ENCODE measurements at regions not wholly inside any gene's neighbourhood (a gene's known extent, or its start where the extent isn't known, plus 50 kb on each side); places are given as distances from the start of the nearest gene placed in this dataset.

- Histone ChIP-seq H3K4me1 (ENCODE audit: control insufficient read depth in 1 of 2, low read depth in 2 of 2) (peaks cover 7 to 25% of the 10 kb centered on the region in 2 donors), H3K27ac (no peak overlapping the region), H3K4me3 (no peak overlapping the region), H3K36me3 (no peaks in the 10 kb centered on the region), H3K27me3 (replicated peaks; ENCODE audit: insufficient read depth) (no peaks in the 10 kb centered on the region), H3K9me3 (no peaks in the 10 kb centered on the region)
- no peak for TF ChIP-seq CTCF (IDR thresholded peaks at IDR 0.05)
- DNase-seq (ENCODE audit: low spot score) (no peak), ATAC-seq (ENCODE audit: insufficient number of reproducible peaks, low FRiP score, low read depth) (no peak)
Observed at GRCh38 chr5:67673618-67674017, 477.0 kb upstream of the CD180 start.

- peaks cover 7 to 25% of the 10 kb centered on the region in 2 donors for H3K4me1 ChIP-seq (ENCODE audit: control insufficient read depth in 1 of 2, low read depth in 2 of 2)
- H3K4me3 ChIP-seq: no peak overlapping the region
- ATAC-seq (ENCODE audit: insufficient number of reproducible peaks, low FRiP score, low read depth): no peak
- H3K36me3 ChIP-seq: no peaks in the 10 kb centered on the region
- DNase-seq (ENCODE audit: low spot score): no peak
- no peak overlapping the region for H3K27ac ChIP-seq
- H3K27me3 ChIP-seq (replicated peaks; ENCODE audit: insufficient read depth): no peaks in the 10 kb centered on the region
- no peak for TF ChIP-seq CTCF (IDR thresholded peaks at IDR 0.05)
- H3K9me3 ChIP-seq: no peaks in the 10 kb centered on the region
Observed at GRCh38 chr5:67673180-67673579, 476.6 kb upstream of the CD180 start.

GRCh38 chr5:67672636-67673035 lies 476.0 kb upstream of the CD180 start:
- no peak for TF ChIP-seq CTCF (IDR thresholded peaks at IDR 0.05)
- Histone ChIP-seq H3K4me1 (ENCODE audit: control insufficient read depth in 1 of 2, low read depth in 2 of 2) (peaks cover 7 to 25% of the 10 kb centered on the region in 2 donors), H3K9me3 (no peaks in the 10 kb centered on the region), H3K27me3 (replicated peaks; ENCODE audit: insufficient read depth) (no peaks in the 10 kb centered on the region), H3K36me3 (no peaks in the 10 kb centered on the region), H3K27ac (no peak overlapping the region), H3K4me3 (no peak overlapping the region)
- ATAC-seq (ENCODE audit: insufficient number of reproducible peaks, low FRiP score, low read depth): no peak
- no peak for DNase-seq (ENCODE audit: low spot score)

GRCh38 chr5:67669916-67670315 lies 473.3 kb upstream of the CD180 start:
- TF ChIP-seq CTCF (IDR thresholded peaks at IDR 0.05): no peak
- H3K27me3 ChIP-seq (replicated peaks; ENCODE audit: insufficient read depth): no peaks in the 10 kb centered on the region
- ATAC-seq (ENCODE audit: insufficient number of reproducible peaks, low FRiP score, low read depth): no peak
- no peak for DNase-seq (ENCODE audit: low spot score)
- peaks cover 5% of the 10 kb centered on the region for H3K9me3 ChIP-seq
- no peak overlapping the region for H3K4me3 ChIP-seq
- no peak overlapping the region for H3K27ac ChIP-seq
- H3K4me1 ChIP-seq (ENCODE audit: control insufficient read depth in 1 of 2, low read depth in 2 of 2): peaks cover 7 to 25% of the 10 kb centered on the region in 2 donors
- no peaks in the 10 kb centered on the region for H3K36me3 ChIP-seq

GRCh38 chr5:67660149-67660548 lies 463.6 kb upstream of the CD180 start:
- no peak for TF ChIP-seq CTCF (IDR thresholded peaks at IDR 0.05)
- ATAC-seq (ENCODE audit: insufficient number of reproducible peaks, low FRiP score, low read depth) (no peak), DNase-seq (ENCODE audit: low spot score) (no peak)
- no peak overlapping the region for H3K27ac ChIP-seq
- H3K4me3 ChIP-seq: no peak overlapping the region
- no peaks in the 10 kb centered on the region for H3K9me3 ChIP-seq
- no peaks in the 10 kb centered on the region for H3K27me3 ChIP-seq (replicated peaks; ENCODE audit: insufficient read depth)
- H3K36me3 ChIP-seq: no peaks in the 10 kb centered on the region
- no peaks in the 10 kb centered on the region for H3K4me1 ChIP-seq (ENCODE audit: control insufficient read depth in 1 of 2, low read depth in 2 of 2)
